MV-4-11 (cell line): ENCODE measurements at regions not wholly inside any gene's neighbourhood (a gene's known extent, or its start where the extent isn't known, plus 50 kb on each side); places are given as distances from the start of the nearest gene placed in this dataset.

Source experiments
- DNase-seq: peaks from one replicate; lab custom pipeline; 2025; lab: John Stamatoyannopoulos, UW

DNA sequence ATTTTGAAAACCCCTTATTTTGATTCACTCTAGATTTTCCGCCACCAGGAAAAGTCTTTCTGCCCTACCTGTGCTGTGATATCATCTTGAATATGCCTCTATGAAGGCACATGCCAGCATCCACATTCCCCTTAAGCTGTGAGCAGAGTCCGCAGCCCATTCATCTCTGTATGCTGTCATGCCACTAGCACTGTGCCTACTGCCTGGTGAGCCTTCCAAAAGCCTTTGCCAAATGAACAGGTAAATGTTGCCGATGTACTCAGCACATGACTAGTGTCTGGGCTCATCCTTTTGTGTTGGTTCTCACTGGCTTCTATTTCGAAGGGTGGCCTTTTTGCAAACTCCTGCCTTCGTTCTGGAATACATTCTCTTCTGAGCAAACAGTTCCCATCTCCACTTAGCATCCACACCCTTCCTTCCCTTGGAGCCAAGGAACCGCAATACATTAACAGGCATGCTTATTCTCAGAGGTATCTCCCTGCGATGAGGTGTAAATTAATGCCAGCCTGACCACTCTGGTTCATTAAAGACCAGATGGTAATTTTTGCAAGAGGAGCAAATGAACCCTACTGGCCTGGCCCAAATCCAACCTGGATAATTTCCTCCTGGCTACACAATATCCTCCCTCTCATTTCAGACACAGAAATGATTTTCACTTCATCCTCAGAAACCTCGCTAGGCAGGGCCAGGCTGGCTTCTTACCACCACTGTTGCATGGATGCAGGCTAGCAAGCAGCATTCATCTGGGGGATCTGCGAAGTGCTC is 339.7 kb upstream of the NFE2L3 start:
- DNase-seq, result no peak

DNA sequence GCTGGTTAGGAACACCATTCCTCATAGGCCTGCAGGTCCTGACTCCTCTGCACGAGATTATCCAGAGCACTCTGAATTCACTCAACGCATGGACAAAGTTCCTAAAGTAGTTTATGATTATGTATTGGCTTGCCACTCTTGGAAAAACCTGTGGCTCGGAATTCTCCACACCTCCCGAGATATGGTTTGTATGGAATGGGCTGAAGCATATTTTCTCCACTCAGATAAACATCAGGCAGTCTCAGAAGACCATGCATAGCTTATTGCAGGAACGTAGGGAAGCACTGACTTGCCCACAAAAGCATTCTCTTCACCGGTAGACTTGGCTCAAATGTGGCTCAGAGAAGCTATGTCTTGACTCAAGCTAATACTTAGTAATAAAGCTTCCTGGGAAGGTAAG is 338.6 kb upstream of the NFE2L3 start:
- DNase-seq, result no peak

DNA sequence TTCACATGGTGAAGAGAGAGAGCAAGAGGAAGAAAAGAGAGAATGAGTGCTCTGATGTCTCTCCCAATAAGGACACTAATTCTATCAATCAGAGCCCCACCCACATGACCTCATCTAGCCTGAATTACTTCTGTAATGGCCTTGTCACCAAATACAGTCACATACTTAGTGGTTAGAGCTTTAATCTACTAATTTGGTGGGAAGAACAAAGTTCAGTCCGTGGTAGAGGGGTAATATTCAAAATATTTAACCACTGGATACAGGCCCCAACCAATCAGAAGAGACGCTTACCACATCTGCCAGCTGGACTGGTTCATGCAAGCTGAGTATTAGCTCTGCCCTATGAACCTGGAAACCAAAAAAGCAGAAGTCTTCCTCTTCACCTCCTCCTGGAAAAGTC is 336.3 kb upstream of the NFE2L3 start:
- DNase-seq, result no peak

DNA sequence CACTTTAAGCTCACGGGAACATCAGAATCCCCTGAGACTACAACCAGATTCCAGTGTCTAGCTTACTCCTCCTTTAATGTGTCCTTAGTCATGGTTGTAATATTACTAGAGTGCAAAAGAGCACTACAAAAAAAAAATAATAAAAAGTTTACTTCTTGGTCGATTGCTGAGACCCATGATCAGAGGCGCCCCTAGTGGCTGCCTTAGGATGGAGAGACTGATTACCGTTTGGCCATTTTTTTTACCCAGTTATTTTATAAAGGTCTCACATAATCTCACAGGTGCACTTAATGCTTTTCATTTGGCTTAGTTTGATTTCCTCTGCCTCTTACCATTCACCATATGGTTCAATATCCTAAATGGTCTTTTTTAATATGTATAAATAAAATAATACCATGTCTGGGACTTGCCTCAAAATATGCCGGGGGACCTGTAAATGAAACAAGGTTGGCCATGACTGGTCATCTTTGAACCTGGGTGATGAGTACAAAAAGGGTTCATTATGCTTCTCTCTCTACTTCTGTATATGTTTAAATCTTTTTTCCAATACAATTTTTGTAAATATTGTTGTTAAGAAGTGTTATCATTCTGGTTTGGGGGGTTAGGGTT is 331.5 kb upstream of the NFE2L3 start:
- no peak for DNase-seq

DNA sequence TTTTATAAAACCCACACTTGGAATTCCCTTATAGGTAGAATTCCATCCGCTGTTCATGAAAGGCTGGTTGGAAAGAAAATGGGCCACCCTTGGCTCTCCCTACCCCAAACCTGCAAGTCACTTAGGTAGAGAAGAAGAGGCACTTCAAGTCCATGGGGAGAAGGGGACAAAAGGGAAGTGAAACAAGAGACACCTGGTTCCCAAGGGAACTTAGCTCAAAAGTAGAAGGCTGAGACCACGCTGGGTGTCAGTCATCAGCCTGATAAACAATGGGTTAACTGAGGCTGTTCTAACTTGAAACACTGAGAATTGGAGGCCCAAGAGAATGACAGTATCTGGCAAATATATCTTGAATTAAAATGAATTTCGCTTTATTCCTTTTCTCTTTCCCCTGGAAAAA is 330.8 kb upstream of the NFE2L3 start:
- no peak for DNase-seq

DNA sequence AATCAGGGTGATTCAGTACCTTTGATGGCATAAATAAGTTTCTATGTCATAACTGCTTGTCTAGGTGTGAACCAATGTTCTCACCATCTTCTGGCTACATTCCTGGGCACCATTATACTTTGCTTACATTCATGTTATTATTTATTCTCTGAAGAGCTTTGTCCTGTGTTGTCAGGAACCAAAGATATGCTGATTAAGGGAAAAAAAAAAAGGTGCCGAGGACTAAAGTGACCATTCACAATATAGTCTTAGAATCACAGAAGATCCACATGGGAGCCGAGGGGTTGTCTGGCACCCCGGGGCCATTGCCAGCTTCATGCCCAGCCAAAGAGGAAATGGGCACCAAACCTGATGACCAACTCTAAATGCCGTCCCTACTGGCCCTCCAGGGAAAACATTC is 329.2 kb upstream of the NFE2L3 start:
- DNase-seq, result no peak

DNA sequence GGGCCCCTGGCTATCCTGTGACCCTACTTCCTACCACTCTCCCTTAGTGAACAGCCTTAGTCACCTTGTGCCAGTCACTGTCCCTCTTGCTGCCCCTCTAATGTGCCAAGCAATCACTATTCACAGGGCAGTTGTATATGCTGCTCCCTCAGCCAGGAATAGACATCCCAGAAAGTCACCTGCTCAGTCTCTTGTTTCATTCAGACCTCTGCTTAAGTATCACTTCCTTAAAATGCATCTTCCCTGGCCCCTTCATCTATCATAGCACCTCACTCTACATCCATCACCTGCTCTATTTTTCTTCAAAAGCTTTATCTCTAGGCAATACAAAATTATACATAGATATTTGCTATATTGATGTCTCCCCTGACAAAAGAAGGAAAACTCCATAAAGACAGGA is 328.4 kb upstream of the NFE2L3 start:
- DNase-seq, result no peak

DNA sequence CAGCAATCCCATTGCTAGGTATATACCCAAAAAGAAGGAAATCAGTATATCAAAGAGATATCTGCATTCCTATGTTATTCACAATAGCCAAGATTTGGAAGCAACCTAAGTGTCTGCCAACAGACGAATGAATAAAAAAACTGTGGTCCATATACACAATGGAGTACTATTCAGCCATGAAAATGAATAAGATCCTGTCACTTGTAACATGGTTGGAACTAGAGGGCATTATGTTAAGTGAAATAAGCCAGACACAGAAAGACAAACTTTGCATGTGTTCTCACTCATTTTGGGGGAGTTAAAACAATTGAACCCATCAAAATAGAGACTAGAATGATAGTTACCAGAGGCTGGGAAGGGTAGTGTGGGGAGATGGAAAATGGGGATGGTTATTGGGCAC is 323.5 kb upstream of the NFE2L3 start:
- no peak for DNase-seq

DNA sequence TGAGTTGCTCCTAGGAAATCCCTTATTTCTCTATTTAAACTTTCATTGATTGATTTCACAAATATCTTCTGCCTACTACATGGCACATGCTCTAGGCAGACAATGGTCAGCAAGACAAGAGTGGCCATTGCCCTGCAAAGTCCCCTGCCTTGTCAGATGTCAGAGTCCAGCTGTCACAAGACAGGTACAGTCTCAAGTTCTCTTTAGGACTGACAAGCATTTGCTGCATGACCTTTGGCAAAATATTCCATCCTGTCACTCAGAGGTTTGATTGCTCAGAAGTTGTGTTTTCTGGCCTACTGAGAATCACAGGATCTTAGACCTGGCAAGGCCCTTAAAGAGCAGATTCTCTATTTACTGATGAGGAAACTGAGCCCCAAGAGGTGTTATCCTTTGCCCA is 322.3 kb upstream of the NFE2L3 start:
- no peak for DNase-seq

DNA sequence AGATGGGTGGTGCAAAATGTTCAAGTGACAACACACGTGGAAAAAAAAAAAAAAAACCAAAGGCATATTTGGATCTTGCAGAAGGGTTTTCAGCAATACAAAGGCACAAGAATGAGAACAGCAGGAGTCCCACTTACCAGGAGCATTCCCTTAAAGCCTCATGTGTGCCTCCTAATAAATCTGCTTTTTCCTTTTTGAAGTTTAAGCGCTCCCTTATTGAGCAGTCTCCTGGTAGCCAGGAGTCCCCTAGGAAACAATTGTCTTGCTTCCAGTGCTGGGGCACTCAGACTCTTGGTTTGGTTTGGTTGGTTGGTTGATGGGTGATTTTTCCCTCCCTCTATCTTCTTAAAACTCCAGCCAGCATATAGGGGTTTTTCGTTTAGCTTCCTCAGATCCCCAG is 321.8 kb upstream of the NFE2L3 start:
- no peak for DNase-seq

DNA sequence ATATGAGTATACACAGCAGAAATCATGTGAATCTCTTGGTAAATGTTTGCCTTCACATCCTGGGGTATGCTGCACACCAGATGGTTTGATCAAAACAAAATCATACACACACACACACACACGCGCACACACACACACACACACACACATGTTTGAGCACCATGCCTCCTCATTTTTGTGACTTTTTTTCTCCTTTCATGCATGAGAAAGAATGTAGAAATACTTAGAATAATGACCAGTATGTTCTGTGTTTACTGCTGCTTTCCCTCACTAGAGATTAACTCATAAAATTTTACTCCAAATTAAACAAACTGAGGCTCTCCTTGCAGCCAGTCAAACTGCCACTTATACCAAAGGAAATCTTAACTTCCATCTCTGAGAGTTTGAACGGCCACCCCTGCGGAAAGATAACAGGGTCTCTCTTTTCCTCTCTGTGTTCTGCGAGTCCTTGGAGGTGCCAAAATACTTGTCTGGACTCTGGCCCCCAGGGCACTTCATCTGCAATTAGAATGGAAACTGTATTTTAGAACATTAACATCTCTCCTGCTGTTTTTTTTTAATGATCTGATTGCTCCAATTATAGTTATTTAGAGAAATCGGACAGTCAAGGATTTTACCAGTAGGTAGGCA is 320.8 kb upstream of the NFE2L3 start:
- DNase-seq, result no peak

DNA sequence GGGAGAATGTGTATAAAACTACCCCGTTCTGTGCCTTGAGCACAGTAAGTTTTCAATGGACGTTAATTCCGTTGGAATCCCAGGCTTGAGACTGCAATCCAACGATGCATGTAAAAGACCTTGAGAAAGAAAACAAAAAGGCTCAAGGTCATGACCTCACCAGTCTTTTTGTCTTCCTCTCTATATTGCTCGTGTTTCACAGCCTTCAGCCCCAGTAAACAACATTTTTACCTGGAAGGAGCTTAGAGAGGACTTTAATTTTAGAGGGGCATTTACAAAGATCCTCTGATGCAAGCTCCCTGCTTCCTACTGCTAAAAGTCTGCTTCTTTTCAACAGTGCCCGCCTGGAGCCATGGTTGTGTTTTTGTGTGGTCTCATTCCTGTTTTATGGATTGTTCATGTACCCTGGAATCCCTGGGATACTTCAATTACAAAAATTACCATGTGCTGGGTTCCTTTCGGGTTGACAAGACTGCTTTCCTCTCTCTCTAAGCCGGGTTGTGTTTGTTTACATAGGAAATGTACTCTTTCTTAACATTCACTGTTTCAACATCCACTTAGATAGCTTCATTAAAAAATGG is 320.1 kb upstream of the NFE2L3 start:
- DNase-seq, result no peak

DNA sequence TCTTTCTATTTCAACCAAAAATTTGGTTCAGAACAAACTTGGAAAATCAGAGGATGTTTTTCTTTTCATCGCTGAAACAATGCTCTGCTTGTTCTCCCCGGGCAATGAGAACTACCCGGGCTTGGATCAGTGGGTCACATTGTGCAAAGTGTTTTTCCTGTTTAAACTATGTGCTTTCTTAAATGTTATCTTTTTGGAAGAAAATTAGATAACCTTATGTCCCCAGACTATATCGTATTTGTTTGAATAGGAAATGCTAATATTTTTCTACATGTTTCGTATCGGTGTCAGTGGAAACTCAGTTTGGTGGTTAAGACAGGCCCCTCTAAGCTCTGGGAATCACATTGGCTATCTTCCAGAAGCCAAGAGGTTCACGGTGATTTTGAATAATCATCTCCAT is 319.5 kb upstream of the NFE2L3 start:
- DNase-seq, result no peak

DNA sequence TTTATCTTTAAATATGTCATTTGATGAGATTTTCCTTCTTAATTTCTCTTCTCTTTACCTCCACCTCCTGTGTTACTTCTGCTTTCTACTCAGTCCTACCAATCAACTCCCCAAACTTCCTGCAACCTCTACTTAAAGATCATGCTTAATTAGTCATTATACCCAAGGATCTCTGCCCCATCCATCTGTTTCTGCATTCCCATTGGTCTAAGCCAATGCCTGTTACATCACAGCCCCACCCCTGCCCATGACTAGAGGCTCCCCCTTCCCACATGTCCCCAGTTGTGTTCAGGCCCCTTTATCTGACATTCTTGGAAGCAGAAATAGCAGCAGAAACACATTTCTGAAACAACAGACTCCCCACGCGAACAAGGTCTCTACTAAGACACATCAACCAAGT is 319.1 kb upstream of the NFE2L3 start:
- peak; percentile 26 for DNase-seq

DNA sequence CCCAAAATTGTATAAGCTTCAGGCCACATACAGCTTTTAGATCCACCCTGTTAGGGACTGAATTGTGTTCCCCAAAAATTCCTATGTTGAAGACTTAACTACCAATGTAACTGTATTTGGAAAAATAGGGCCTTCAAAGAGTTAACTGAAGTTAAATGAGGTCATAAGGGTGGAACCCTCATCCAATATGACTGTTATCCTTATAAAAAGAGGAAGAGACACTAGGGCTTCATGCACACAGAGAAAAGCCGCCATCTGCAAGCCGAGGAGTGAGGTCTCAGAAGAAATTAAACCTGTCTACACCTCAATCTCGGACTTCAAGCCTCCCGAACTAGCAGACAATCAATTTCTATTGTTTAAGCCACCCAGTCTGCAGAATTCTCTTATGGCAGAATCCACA is 317.9 kb upstream of the NFE2L3 start:
- peak; percentile 69 for DNase-seq

DNA sequence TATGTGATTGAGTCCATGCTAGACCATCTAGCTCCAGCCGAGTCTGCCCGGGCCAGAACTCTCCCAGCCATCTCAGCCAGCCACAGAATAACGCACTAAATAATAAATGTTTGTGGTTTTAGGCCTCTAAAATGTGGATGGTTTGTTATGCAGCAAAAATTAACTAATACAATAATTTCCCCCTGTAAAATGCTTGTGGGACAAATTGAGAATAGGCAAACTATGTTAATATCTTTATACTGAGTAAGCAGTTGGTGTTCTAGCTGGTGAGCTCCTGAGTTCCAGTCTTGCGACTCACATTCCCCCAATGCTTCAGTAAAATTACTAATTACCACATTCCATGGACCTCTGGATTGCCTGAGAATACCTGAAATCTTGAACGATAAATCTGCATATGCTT is 316.8 kb upstream of the NFE2L3 start:
- no peak for DNase-seq

DNA sequence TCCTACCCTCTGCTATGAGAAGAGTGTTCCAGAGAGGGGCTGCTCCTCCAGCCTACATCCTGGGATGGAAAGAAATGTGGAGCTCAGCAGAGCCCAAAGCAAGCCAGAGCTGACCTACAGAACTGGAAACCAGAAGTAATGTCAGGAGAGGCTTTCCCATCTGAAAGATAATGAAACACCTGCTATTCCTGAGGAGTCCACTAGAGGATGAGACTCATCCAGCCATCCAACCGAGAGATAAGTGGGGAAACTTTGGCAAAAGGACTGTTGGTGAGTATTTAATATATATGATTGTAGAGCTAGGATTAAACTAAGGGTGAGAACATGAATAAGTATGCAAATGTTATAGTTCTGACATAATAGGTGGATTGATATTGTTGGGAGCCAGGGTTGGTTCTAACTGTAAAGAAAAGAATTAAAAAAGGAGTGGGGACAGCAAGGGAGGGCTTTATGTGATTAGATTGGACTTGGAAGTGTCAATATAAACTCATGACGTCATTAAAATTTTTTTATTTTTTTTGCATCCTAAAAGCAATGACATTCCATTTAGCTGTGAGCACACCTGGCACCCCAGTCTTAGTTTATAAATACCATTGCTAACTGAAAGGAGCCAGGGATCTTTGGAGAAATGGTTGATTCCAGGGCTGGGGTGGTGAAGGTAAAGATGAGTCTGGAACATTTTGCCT is 312.8 kb upstream of the NFE2L3 start:
- no peak for DNase-seq

DNA sequence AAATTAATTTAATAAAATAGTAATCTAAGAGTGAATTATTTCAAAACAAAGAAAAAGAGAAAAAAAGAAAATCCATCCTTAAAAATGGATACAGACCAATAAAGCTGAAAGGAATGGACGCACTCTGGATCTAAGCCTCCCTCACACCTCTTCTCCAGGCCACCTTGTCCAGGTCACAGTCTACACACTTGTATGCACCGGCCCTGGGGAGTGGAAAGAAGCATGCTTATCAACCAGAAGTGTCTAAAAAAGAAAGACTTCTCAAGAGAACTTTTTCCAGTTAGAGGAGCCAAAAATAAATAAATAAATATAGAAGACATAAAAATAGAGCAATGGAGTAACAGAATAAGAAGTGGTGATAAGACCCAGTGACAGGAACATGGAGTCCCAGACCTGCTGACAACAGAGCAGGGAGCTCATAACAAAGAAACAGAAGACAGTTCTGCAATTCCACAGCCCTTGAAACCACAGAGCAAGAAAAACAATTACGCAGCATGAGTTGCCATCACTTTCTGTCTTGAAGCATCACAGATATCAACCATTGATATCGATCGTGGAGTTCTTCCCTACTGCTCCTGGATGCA is 311.7 kb upstream of the NFE2L3 start:
- DNase-seq, result peak; percentile 66

DNA sequence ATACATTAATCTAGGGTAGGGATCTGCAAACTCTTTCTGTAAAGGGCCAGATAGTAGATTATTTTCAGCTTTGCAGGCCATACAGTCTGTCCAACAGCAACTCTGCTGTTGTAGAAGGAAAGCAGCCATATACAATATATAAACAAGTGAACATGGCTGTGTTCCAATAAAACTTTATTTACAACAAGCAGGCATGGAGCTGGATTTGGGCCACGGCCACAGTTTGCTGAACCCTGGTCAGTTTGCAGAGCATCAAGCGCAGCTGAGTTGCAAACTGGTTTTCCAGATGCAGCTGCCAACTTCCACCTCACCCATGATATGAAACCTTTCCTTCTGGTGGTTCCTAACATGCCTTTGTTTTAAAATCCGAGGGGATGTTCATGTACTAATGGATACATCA is 310.4 kb upstream of the NFE2L3 start:
- no peak for DNase-seq

DNA sequence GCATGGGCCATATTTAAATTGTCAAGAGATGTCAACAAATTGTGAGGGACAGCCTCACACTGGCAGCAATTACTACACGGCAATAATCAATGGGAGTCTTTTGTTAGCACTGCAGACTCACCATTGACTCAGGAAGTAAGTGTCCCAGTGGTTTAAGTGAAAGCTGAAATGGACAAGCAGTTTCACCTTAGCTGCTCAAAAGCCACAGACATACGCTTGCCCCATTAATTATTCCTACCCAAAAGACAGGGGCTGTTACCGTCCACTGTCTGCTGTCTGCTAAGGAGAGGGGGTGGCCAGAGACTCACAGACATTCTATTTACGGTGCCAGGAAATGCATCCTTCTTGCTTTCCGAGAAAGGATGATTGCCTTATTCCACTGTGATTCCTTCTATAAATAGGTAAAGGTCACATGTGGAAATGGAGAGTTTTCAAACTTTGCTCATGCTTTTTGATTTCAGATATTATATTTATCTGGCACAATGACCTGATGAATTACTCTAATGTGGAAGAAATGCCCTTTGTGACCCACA is 309.7 kb upstream of the NFE2L3 start:
- DNase-seq, result no peak

DNA sequence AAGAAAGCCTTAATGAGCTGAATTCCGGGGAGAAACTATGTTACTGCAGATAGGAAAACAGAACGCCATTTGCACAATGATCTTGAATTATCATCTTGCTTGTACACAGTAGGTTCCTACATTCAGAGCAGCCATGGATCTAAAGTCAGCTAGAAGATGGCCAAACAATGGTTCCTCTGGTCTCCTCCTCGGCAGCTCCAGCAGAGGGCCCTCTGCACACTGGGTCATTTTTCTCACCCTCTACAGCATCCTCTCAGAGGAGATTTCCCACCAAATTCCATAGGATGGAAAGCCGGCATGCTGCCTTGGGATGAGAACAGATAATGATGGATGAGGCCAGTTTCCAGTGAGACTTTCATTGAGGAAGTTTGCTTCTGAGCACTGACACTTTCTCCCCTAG is 308.5 kb upstream of the NFE2L3 start:
- no peak for DNase-seq
